HG03064 (cell line): ENCODE measurements at regions not wholly inside any gene's neighbourhood (a gene's known extent, or its start where the extent isn't known, plus 50 kb on each side); places are given as distances from the start of the nearest gene placed in this dataset.
"Not testable (repeated sequence)": the region's sequence is repeated elsewhere in the genome, so short reads cannot be mapped to it uniquely, and the experiment has no call there.

Source experiments
- ATAC-seq: cut with Tn5 transposase; IDR thresholded peaks from one replicate; pipeline ENCODE4 v1.9.1; 2021; ENCODE audit warnings: low read depth; ENCODE audit not compliant: unreplicated experiment

DNA sequence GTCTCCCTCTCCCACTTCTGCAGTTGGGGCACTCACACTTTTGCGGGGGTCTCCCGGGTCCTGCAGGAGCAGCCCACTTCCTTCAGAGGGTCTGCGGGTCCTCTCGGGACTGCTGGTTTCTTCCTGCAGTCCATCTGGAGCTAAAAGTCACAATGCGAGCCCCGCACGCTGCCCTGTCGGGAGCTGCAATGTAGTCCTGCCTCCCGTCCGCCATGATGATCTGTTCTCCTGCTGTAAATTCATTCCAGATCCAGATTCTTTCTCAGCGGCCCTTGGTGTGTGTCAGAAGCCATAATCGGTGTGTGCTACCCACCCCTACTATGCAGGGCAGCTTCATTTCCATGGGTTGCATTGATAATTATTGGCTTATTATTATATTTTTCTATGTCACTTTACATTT, 323.0 kb upstream of the ZFP42 start:
- not testable (repeated sequence) for ATAC-seq

DNA sequence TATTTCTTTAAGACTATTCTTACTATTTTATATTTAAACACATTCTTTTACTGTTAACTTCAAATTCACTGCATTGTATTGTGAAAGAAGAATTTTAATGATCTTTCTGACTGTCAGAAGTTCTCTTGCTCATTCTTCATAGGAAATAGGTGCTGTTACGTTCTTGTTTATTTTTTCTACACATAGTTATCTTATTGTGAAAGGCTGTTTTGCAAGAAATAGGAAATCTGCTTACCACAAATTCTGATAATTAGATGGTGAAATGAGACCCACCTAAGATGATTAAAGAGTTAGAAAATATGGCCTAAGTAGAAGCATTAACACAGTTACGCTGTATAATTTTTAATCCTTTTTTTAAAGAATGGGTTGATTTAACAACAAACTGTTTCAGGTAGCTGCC, 316.1 kb upstream of the ZFP42 start:
- ATAC-seq, result no peak

DNA sequence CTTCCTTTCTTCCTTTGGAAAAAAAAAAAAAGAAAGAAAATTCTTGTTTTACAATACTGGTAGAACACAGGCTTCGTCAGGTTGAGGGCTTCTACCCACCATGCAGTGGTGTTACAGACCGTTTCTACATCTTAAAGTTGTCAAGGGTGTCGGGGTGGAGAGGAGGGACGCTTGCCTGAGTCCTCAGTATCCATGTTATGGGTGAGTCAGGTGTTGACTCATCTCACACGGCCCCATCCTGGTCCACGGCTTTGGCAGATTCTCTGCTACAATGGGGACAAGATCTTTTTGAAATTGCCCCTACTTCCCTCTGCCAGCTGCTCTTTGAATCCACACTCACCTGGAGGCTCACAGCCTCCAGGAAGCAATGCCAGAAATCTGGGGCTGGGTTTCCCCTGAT, 310.3 kb upstream of the ZFP42 start:
- no peak for ATAC-seq

DNA sequence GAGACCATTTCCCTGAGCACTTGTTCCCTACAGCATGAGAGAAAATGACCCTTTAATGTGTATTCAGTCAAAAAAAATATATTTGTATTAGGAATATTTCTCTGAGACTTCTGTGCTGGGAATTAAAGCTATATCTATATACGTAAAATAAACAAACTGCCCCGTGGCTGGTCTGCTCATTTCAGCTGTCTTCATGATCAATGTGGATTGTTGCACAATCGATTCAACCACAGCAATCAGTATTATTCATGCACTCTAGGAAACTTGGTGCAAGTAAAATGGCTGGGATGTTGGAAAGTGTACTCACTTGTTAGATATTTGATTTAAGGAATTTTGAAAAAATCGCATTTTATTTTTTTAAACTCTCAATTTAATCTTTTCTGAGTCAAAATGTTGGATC, 307.9 kb upstream of the ZFP42 start:
- ATAC-seq, result no peak

DNA sequence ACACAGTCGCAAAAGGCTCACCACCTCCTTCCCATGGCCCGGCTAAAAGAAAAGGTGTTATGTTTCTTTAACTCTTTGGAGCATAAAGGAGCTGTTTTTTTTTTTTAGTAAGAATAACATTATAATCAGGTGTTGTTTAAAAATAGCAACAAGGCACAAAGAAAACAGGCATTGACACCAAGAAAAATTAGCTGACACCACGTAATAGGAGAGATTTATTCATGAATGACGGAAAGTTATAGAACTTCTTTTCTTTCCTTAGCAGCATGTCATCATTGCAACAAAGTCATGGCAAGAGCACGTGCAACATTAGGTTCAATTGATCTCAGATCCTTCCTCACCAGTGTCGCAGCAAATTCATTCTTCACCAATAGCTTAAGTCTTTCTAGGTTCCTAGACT, 302.9 kb upstream of the ZFP42 start:
- ATAC-seq, result no peak

DNA sequence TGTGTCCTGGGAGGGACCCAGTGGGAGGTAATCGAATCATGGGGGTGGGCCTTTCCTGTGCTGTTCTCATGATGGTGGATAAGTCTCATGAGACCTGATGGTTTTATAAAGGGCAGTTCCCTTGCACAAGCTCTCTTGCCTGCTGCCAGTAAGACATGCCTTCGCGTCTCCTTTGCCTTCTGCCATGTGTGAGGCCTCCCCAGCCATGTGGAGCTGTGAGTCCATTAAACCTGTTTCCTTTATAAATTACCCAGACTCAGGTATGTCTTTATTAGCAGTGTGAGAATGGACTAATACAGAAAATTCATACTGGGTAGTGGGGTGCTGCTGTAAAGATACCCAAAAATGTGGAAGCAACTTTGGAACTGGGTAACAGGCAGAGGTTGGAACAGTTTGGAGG, 300.0 kb upstream of the ZFP42 start:
- not testable (repeated sequence) for ATAC-seq

DNA sequence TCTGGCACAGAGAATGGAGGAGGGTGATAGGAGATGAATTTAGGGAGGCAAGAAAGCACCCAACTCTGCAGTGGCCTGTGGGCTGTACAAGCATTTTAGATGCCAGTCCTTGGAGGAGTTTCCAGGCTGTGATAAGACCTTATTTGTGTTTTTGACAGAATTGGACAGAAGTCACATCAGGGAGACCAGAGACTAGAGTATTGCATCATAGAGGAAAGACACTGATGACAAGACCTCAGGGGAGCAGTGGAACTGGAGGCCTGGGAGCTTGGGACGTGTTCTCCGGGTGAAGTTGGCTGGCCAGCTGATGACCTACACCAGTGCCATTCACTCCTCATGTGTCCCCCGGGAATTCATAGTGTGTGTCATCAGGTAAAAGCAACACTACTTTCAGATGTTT, 284.0 kb upstream of the ZFP42 start:
- ATAC-seq, result no peak

DNA sequence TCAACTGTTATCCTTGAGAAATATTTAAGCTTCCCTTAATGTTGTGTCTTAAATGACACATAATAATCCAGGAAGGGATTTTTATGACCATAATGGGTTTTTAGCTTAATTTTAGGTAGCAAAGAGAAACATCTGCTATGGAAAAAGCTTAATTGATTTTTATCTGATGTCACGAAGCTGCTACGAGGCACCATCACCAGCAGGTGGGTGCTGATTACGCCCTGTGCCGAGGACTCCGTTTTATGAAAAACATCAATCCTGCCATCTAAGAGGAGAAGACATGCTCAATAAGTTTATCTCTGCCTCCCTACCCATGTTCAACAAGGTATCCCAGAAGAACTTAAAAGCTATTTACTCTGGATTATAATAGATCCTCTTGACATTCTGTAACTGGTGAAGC, 280.6 kb upstream of the ZFP42 start:
- no peak for ATAC-seq

DNA sequence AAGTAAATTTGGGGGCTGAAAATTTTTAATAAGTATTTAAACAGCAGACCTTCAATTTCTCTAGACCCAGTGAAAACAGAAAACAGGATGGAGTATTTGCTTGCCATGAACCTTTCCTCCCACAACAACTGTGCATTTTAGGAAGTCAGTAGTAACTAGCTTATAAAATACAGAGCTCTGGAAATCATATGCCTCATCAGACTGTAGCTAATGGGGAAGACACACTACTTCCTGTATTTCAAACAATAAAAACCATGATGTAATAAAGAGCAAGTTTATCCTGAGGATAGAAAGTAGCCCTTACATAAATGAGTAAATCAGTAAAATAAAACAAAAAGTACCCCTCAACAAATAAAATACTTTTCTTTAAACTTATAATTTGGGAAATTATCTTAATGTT, 280.1 kb upstream of the ZFP42 start:
- ATAC-seq, result no peak

DNA sequence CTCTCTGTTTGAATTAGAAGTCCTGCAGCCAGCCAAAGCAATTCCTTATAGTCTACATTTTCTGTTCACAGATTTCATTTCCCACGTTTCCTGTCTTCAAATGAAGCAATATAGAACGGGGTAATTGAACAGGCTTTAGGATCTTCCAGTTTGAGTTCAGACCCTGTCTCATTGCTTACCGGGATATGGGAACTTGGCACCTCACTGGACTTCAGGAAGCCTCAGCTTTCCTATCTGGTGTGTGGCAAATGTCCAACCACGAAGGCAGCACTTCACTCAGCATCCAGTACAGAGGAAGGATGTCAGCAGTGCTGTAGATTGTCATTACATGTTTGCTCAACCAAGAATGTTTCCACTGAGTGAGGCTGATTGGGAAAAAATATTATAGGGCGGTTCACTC, 271.1 kb upstream of the ZFP42 start:
- no peak for ATAC-seq

DNA sequence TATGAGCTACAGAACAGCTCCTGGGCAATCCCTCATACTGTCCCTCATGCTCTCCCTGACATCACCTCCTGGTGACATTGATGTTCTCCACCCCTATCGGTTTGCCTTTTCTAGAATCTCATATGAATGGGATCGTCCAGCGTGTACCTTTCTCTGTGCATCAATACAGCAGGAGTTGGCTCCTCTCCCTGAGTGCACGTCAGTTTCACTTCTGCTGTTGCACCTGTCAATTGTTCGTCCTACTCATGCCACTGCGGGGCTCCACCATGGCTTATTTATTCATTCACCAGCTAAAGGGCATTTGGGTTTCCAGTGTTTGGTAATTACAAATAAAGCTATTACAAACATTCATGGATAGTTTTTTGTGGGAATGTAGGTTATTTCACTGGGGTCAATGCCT, 269.1 kb upstream of the ZFP42 start:
- ATAC-seq, result no peak

DNA sequence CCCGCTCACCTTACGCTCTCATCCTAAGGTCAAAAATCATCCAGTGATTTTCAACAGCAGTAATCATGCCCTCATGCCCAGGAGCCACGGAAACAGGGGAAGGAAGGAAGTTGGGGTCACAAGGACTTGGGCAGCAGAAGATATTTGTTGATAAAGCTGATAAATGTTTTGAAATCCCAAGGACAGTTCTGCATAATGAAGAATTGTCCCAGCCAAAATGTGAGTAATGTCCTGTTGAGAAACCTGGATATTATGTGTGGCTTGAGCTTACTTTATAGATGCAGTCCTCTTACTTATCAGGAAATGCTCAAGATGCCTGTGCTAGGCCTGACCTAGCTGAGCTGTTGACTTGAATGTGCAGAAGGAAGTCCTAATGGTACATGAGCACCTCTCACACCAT, 263.0 kb upstream of the ZFP42 start:
- no peak for ATAC-seq

DNA sequence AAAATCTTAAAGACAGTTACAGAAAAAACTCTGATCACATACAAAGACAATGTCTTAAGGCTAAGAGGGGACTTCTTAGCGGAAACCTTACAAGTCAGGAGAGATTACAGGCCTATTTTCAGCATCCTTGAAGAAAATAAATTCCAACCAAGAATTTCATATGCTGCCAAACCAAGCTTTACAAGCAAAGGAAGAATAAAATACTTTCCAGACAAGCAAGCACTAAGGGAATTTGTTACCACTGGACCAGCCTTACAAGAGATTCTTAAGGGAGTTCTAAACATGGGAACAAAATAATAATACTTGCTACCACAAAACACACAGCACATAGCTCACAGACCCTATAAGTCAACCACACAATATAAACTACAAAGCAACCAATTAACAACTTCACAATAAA, 255.8 kb upstream of the ZFP42 start:
- ATAC-seq, result no peak

DNA sequence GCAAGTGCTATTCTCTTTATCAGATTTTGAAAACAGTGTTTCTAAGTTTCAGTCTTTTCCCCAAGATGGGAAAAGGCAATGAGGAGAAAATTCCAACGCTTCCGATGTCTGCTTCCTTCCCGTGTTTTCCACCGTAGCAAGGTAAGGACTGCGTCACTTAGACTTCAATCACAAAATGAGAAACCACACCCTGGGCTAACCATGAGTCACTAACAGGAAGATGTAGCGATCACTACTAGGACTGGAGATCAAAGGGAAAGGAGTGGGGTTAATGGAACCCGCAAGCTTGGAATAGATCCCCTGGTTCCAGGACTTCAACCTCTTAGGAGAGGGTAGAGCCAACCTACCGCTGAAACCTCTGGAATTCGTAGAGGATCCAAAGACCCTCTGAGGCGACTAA, 250.7 kb upstream of the ZFP42 start:
- no peak for ATAC-seq

DNA sequence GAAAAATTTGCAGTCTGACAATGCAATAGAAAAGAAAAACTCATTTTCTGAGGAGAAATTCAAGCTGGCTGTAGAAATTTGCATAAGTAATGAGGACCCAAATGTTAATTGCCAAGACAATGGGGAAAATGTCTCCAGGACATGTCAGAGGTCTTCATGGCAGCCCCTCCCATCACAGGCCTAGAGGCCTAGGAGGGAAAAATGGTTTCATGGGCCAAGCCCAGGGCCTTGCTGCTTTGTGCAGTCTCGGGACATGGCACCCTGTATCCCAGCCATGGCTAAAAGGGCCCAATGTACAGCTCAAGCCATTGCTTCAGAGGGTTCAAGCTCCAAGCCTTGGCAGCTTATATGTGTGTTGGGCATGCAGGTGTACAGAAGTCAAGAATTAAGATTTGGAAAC, 244.9 kb upstream of the ZFP42 start:
- ATAC-seq, result not testable (repeated sequence)

DNA sequence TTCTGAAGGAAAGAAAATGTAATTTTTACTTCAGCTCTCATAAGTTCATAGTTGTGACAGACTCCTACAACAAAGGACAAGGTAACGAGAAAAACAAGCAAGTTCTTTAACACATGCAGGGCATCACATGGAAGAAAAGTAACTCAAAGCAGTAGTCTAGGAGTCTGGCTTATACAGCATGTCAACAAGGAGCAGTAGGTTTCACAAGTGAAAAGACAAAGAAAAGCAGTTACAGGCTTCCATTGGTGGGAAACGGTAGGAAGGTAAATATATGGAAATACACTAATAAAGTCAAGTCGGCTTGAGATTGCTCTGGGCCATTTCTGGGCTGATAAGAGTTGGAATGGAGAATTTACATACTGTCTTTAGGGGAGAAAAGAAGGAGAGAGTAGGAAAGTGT, 228.4 kb upstream of the ZFP42 start:
- ATAC-seq, result no peak

DNA sequence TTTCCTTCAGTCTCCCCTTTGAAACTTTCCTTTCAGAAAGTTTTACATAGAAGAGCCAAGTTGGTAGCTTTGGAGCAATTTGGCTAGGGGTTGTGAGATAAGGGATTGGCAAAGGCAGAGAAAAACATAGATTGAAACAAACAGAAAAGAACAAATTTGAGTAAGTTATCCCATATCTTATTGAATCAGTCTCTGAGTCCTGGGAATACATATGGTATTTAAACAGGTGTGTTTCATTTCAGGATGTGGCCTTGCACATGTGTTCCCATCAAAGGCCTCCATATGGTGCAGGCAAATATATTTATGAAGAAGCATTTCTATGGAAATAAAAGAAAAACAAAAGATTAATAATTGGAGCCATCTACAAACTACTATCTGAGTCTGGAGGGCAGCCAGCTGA, 227.9 kb upstream of the ZFP42 start:
- ATAC-seq, result no peak

DNA sequence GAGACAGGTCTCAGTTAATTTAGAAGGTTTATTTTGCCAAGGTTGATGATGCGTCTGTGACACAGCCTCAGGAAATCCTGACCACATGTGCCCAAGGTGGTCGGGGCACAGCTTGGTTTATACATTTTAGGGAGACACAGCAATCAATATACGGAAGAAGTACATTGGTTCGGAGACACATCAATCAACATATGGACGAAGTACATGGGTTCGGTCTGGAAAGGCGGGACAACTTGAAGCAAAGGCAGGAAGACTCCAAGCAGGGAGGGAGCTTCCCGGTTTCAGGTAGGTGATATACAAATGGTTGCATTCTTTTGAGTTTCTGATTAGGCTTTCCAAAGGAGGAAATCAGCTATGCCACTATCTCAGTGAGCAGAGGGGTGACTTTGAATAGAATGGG, 225.2 kb upstream of the ZFP42 start:
- ATAC-seq, result no peak

DNA sequence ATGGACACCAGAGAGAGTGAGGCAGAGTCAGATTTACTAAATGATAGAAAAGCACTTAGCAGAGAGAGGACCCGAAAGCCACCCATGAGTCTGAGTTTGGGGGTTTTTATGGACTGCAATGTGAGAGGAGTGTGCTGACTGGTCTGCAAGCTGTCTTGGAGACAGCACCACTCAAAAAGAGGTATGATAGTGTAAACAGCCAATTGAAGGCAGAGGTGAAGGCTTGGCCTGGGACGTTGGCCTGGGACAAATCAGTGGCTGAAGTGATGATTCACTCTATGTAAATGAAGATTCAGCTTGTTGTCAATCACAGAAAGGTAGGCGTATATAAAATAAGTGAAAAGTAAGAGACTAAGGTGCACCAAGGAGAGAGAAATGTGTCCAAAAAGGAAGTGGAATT, 217.6 kb upstream of the ZFP42 start:
- no peak for ATAC-seq

DNA sequence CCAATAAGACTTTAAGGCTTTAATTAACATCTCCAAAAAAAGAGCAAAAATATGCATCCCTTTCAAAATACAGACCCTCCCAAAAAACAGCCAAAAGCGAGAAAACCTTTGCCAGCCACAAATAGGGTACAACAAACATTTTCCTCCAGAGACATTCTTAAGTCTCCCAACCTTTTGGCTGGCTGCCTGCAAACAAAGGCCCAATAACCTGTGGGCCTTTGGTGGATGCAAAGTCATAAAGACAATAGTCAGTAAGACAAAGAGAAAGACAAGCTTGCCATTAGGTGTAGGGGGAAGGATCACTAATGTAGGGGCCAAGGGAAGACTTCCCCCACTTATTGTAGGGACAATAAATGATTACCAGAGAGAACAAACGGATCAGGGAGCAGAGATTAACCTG, 215.5 kb upstream of the ZFP42 start:
- ATAC-seq, result no peak

DNA sequence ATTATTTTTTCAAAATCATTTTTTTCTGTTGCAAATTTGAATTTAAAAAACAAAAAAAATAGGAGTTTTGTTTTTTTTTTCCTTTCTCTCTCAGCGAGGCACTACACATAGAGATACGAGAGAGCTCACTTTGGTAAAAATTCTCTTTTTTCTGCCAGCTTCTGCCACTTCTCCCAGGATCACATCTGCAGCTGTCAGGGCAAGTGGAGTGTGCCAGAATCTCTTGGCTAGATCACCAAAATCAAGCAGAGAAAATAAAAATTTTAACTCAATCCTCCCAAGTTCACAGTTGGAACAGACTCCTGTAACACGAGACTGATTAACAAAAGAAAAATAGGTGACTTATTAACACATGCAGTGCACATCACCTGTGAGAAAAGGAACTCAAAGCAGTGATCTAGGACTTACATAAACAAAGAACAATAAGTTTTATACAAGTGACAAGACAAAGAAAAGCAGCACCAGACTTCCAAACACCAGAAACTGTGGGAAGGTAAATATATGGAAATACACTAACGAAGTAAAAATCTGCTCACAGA, 213.2 kb upstream of the ZFP42 start:
- ATAC-seq, result no peak

DNA sequence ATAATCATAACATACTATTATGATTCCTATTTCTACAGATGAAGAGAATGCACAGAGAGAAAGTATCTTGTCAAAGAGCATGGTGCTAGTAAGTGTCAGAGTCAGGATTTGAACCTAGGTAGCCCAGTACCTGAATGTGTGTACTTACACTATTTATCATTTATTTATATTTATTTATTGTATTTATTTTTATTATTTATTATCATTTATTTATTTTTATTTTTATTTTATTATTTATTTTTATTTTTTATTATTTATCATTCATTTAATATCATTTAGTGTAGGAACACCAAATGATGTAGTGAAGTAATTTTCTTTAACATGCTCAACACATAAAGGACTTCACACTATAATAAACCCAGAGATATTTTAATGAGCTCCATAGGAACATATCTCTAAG, 209.4 kb upstream of the ZFP42 start:
- ATAC-seq, result no peak

DNA sequence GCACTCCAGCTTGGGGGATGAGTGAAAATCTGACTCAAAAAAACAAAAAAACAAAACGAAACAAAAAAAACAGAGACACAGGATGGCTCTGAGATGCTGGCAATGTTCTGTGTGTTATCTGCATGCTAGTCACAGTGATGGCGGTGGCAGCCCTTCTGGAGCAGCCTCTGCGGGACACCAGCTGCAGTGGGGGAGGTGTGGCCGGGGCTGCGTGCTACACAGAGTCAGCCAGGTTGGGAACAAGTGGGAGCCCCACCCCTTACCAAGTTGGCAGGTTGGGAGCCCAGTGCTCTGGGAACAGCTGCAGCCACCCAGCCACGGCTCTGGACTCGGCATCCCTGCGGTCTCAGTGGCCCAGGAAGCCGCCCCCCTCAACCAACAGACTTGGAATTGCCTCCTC, 206.5 kb upstream of the ZFP42 start:
- no peak for ATAC-seq

DNA sequence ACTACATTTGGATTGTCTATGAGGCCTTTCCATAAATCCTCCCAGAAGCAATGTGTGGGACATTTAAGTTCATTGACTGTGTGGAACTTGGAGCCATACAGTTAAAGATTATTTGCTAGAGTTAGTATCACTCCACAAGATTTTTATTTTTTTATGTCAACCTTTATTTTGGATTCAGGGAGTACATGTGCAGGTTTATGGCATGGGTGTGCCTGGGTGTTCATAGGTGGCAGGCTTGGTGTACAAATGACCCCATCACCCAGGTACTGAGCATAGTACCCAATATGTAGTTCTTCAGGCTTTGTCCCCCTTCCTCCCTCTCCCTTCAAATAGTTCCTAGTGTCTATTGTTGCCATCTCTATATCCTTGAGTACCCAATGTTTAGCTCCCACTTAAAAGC, 199.8 kb upstream of the ZFP42 start:
- ATAC-seq, result no peak
